GM19397 (cell line): ENCODE measurements at regions not wholly inside any gene's neighbourhood (a gene's known extent, or its start where the extent isn't known, plus 50 kb on each side); places are given as distances from the start of the nearest gene placed in this dataset.

Experiments used
- ATAC-seq: cut with Tn5 transposase; IDR thresholded peaks from one replicate; pipeline ENCODE4 v1.9.1; 2021; ENCODE audit warnings: mild to moderate bottlenecking, moderate library complexity; ENCODE audit not compliant: unreplicated experiment

GRCh38 chr6:130670142-130670541 is 157.1 kb upstream of the SMLR1 start:
- no peak for ATAC-seq

GRCh38 chr6:130671119-130671518 is 156.1 kb upstream of the SMLR1 start:
- ATAC-seq: no peak

GRCh38 chr6:130671577-130671976 is 155.6 kb upstream of the SMLR1 start:
- no peak for ATAC-seq

- no peak for ATAC-seq
These were observed 155.1 kb upstream of the SMLR1 start for GRCh38 chr6:130672153-130672552.

- no peak for ATAC-seq
These were observed 152.6 kb upstream of the SMLR1 start for GRCh38 chr6:130674604-130675003.

- no peak for ATAC-seq
These were observed 152.1 kb upstream of the SMLR1 start for GRCh38 chr6:130675072-130675471.

GRCh38 chr6:130676077-130676772 is 151.0 kb upstream of the SMLR1 start:
- no peak for ATAC-seq

- no peak for ATAC-seq
These were observed 150.4 kb upstream of the SMLR1 start for GRCh38 chr6:130676773-130677144.

GRCh38 chr6:130677312-130677711 is 149.9 kb upstream of the SMLR1 start:
- no peak for ATAC-seq

GRCh38 chr6:130677766-130678165 is 149.4 kb upstream of the SMLR1 start:
- no peak for ATAC-seq

- no peak for ATAC-seq
These were observed 147.5 kb upstream of the SMLR1 start for GRCh38 chr6:130679684-130680083.

GRCh38 chr6:130680116-130680515 is 147.1 kb upstream of the SMLR1 start:
- ATAC-seq: no peak

GRCh38 chr6:130681028-130681427 is 146.2 kb upstream of the SMLR1 start:
- ATAC-seq: no peak

- ATAC-seq: no peak
These were observed 145.1 kb upstream of the SMLR1 start for GRCh38 chr6:130682066-130682465.

GRCh38 chr6:130683761-130684517 is 143.3 kb upstream of the SMLR1 start:
- no peak for ATAC-seq

GRCh38 chr6:130692659-130693058 is 134.5 kb upstream of the SMLR1 start:
- no peak for ATAC-seq

GRCh38 chr6:130693944-130694343 is 133.3 kb upstream of the SMLR1 start:
- no peak for ATAC-seq

GRCh38 chr6:130694606-130695005 is 132.6 kb upstream of the SMLR1 start:
- no peak for ATAC-seq

- no peak for ATAC-seq
These were observed 130.4 kb upstream of the SMLR1 start for GRCh38 chr6:130696806-130697205.

- peak; percentile 28 for ATAC-seq
These were observed 129.8 kb upstream of the SMLR1 start for GRCh38 chr6:130697271-130697994.

GRCh38 chr6:130697995-130698535 is 129.1 kb upstream of the SMLR1 start:
- peak; percentile 92 for ATAC-seq

- no peak for ATAC-seq
These were observed 127.5 kb upstream of the SMLR1 start for GRCh38 chr6:130699742-130700141.
